ENCODE measurements at regions not wholly inside any gene's neighbourhood (a gene's known extent, or its start where the extent isn't known, plus 50 kb on each side); places are given as distances from the start of the nearest gene placed in this dataset.

DNA sequence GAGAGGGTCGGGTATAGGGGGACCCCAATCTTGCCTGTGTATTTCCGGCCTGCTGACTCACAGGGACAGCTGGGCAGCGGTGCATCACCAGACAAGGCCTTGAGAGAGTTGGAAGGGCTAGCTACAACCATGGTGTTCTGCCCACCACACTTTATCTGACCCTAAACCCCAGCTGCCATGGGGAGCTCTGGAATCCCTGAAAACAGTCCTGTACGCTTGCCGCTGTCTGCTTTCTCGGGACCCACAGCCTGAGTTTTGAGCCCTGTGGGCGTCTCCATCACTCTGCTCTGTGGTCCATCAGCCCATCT is 100.4 kb upstream of the GSE1 start:
- TF ChIP-seq, protein P1, sequence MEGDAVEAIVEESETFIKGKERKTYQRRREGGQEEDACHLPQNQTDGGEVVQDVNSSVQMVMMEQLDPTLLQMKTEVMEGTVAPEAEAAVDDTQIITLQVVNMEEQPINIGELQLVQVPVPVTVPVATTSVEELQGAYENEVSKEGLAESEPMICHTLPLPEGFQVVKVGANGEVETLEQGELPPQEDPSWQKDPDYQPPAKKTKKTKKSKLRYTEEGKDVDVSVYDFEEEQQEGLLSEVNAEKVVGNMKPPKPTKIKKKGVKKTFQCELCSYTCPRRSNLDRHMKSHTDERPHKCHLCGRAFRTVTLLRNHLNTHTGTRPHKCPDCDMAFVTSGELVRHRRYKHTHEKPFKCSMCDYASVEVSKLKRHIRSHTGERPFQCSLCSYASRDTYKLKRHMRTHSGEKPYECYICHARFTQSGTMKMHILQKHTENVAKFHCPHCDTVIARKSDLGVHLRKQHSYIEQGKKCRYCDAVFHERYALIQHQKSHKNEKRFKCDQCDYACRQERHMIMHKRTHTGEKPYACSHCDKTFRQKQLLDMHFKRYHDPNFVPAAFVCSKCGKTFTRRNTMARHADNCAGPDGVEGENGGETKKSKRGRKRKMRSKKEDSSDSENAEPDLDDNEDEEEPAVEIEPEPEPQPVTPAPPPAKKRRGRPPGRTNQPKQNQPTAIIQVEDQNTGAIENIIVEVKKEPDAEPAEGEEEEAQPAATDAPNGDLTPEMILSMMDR (conservative IDR thresholded peaks at IDR 0.05): no peak
- TF ChIP-seq ZFX (IDR thresholded peaks at IDR 0.05): no peak

Data from C4-2B (cell line).